ENCODE measurements at regions not wholly inside any gene's neighbourhood (a gene's known extent, or its start where the extent isn't known, plus 50 kb on each side); places are given as distances from the start of the nearest gene placed in this dataset.

GRCh38 chr12:126617312-126617711 is 1552.1 kb downstream of the AACS start:
- Histone ChIP-seq H3K27ac (no peak overlapping the region), H3K36me3 (no peaks in the 10 kb centered on the region), H3K4me1 (no peaks in the 10 kb centered on the region), H3K4me3 (no peak overlapping the region), H3K27me3 (replicated peaks in 1 of 7) (no peaks in the 10 kb centered on the region), H3K9me3 (peaks cover 0 to 64% (median 56%) of the 10 kb centered on the region in 8 donors)
- no peak for DNase-seq
- intact Hi-C loops (cut with DNase I; ENCODE audit: low total_unique reads), result no loop called here
- TF ChIP-seq CTCF (IDR thresholded peaks at IDR 0.05 in 8 of 11, conservative IDR thresholded peaks at IDR 0.05 in 3 of 11), result peak in 1 of 11 experiments; percentile 11
- TF ChIP-seq POLR2A (IDR thresholded peaks at IDR 0.05), result no peak
- no peak for TF ChIP-seq POLR2AphosphoS5 (IDR thresholded peaks at IDR 0.05)
- 86 to 96% (median 91%) methylated on average over 5 of the region's 5 CpGs for WGBS, 5 donors

- no peak for DNase-seq
- Histone ChIP-seq H3K27me3 (replicated peaks in 1 of 7) (no peaks in the 10 kb centered on the region), H3K9me3 (no peaks in the 10 kb centered on the region), H3K27ac (no peak overlapping the region), H3K4me1 (no peaks in the 10 kb centered on the region), H3K36me3 (no peaks in the 10 kb centered on the region), H3K4me3 (no peak overlapping the region)
- intact Hi-C loops (cut with DNase I; ENCODE audit: low total_unique reads), result no loop called here
- 58 to 71% (median 60%) methylated on average over 4 of the region's 4 CpGs for WGBS, 5 donors
- TF ChIP-seq CTCF (IDR thresholded peaks at IDR 0.05 in 8 of 11, conservative IDR thresholded peaks at IDR 0.05 in 3 of 11), result no peak
- no peak for TF ChIP-seq POLR2A (IDR thresholded peaks at IDR 0.05)
- no peak for TF ChIP-seq POLR2AphosphoS5 (IDR thresholded peaks at IDR 0.05)
Measured at GRCh38 chr12:126627596-126627995, 1562.4 kb downstream of the AACS start.

GRCh38 chr12:126636821-126637220 is 1571.6 kb downstream of the AACS start:
- WGBS, 5 donors, result 67 to 88% (median 77%) methylated on average over 4 of the region's 4 CpGs
- intact Hi-C loops (cut with DNase I; ENCODE audit: low total_unique reads), result no loop called here
- H3K9me3 ChIP-seq, result peaks cover 0 to 24% (median 2%) of the 10 kb centered on the region in 8 donors
- no peaks in the 10 kb centered on the region for H3K27me3 ChIP-seq (replicated peaks in 1 of 7)
- H3K4me3 ChIP-seq, result no peak overlapping the region
- no peak for DNase-seq
- H3K27ac ChIP-seq, result no peak overlapping the region
- H3K4me1 ChIP-seq, result no peaks in the 10 kb centered on the region
- H3K36me3 ChIP-seq, result no peaks in the 10 kb centered on the region
- TF ChIP-seq CTCF (IDR thresholded peaks at IDR 0.05 in 8 of 11, conservative IDR thresholded peaks at IDR 0.05 in 3 of 11), result no peak
- no peak for TF ChIP-seq POLR2AphosphoS5 (IDR thresholded peaks at IDR 0.05)
- TF ChIP-seq POLR2A (IDR thresholded peaks at IDR 0.05), result no peak

GRCh38 chr12:126644236-126645020 is 1579.2 kb downstream of the AACS start:
- Histone ChIP-seq H3K27ac (no peak overlapping the region), H3K36me3 (no peaks in the 10 kb centered on the region), H3K27me3 (replicated peaks in 1 of 7) (no peaks in the 10 kb centered on the region), H3K4me1 (no peaks in the 10 kb centered on the region), H3K9me3 (peaks cover 0 to 14% (median 3%) of the 10 kb centered on the region in 8 donors), H3K4me3 (no peak overlapping the region)
- TF ChIP-seq POLR2A (IDR thresholded peaks at IDR 0.05) (no peak), POLR2AphosphoS5 (IDR thresholded peaks at IDR 0.05) (no peak), CTCF (IDR thresholded peaks at IDR 0.05 in 8 of 11, conservative IDR thresholded peaks at IDR 0.05 in 3 of 11) (no peak)
- intact Hi-C loops (cut with DNase I; ENCODE audit: low total_unique reads), result no loop called here
- WGBS, 5 donors, result 39 to 59% (median 46%) methylated on average over 2 of the region's 2 CpGs
- no peak for DNase-seq
